ENCODE measurements at regions not wholly inside any gene's neighbourhood (a gene's known extent, or its start where the extent isn't known, plus 50 kb on each side); places are given as distances from the start of the nearest gene placed in this dataset.
"Not testable (repeated sequence)": the region's sequence is repeated elsewhere in the genome, so short reads cannot be mapped to it uniquely, and the experiment has no call there.

- not testable (repeated sequence) for DNase-seq
Measured at GRCh38 chr21:6561168-6561567, 3960.2 kb upstream of the TPTE start.

GRCh38 chr21:6561578-6561977 is 3959.8 kb upstream of the TPTE start:
- not testable (repeated sequence) for DNase-seq

- not testable (repeated sequence) for DNase-seq
Measured at GRCh38 chr21:6564543-6565166, 3956.7 kb upstream of the TPTE start.

- DNase-seq, result peak; percentile 9
Measured at GRCh38 chr21:6565190-6566094, 3955.9 kb upstream of the TPTE start.

- not testable (repeated sequence) for DNase-seq
Measured at GRCh38 chr21:6567542-6567941, 3953.8 kb upstream of the TPTE start.

- DNase-seq, result not testable (repeated sequence)
Measured at GRCh38 chr21:6569152-6569551, 3952.2 kb upstream of the TPTE start.

GRCh38 chr21:6569587-6570392 is 3951.6 kb upstream of the TPTE start:
- DNase-seq, result not testable (repeated sequence)

- DNase-seq, result not testable (repeated sequence)
Measured at GRCh38 chr21:6570700-6571368, 3950.5 kb upstream of the TPTE start.

GRCh38 chr21:6573576-6573975 is 3947.8 kb upstream of the TPTE start:
- DNase-seq, result not testable (repeated sequence)

GRCh38 chr21:6579801-6580200 is 3941.6 kb upstream of the TPTE start:
- DNase-seq, result not testable (repeated sequence)
